Stimulated activated CD8-positive, alpha-beta memory T cell treated with anti-CD3 and anti-CD28 coated beads, Interleukin-4, amount 100 ng/mL, for 4 hours (primary cell): ENCODE measurements at regions not wholly inside any gene's neighbourhood (a gene's known extent, or its start where the extent isn't known, plus 50 kb on each side); places are given as distances from the start of the nearest gene placed in this dataset.
"Not testable (repeated sequence)": the region's sequence is repeated elsewhere in the genome, so short reads cannot be mapped to it uniquely, and the experiment has no call there.

ENCODE experiments used
- DNase-seq, 2 donors: peaks; one replicate each; pipeline ENCODE4 v3.0.0-alpha.2; 2020; ENCODE audit warnings: low read depth in 2 of 2, low spot score in 1 of 2

GRCh38 chr20:11976966-11977365, 59.3 kb downstream of the BTBD3 start:
- DNase-seq: no peak

GRCh38 chr20:11978496-11978895, 60.8 kb downstream of the BTBD3 start:
- DNase-seq: no peak

- DNase-seq: no peak
These were observed 61.8 kb downstream of the BTBD3 start for GRCh38 chr20:11979306-11979990.

- no peak for DNase-seq
These were observed 62.6 kb downstream of the BTBD3 start for GRCh38 chr20:11980263-11980662.

- DNase-seq: no peak
These were observed 63.8 kb downstream of the BTBD3 start for GRCh38 chr20:11981366-11981947.

GRCh38 chr20:11982289-11982954, 64.7 kb downstream of the BTBD3 start:
- DNase-seq: no peak

- DNase-seq: no peak
These were observed 65.3 kb downstream of the BTBD3 start for GRCh38 chr20:11982955-11983470.

GRCh38 chr20:11986954-11987353, 69.3 kb downstream of the BTBD3 start:
- DNase-seq: no peak

GRCh38 chr20:11987526-11987925, 69.8 kb downstream of the BTBD3 start:
- no peak for DNase-seq

GRCh38 chr20:11989018-11989771, 71.5 kb downstream of the BTBD3 start:
- DNase-seq: no peak

- no peak for DNase-seq
These were observed 74.7 kb downstream of the BTBD3 start for GRCh38 chr20:11992426-11992825.

- DNase-seq: no peak
These were observed 76.3 kb downstream of the BTBD3 start for GRCh38 chr20:11993886-11994461.

GRCh38 chr20:11995805-11996567, 78.3 kb downstream of the BTBD3 start:
- DNase-seq: no peak

GRCh38 chr20:12004776-12005175, 87.1 kb downstream of the BTBD3 start:
- DNase-seq: not testable (repeated sequence)

GRCh38 chr20:12012241-12013222, 94.8 kb downstream of the BTBD3 start:
- no peak for DNase-seq

- DNase-seq: no peak
These were observed 96.6 kb downstream of the BTBD3 start for GRCh38 chr20:12014276-12014675.

GRCh38 chr20:12014736-12015135, 97.0 kb downstream of the BTBD3 start:
- no peak for DNase-seq

GRCh38 chr20:12016291-12016690, 98.6 kb downstream of the BTBD3 start:
- no peak for DNase-seq

- DNase-seq: no peak
These were observed 102.0 kb downstream of the BTBD3 start for GRCh38 chr20:12019715-12020114.
